ENCODE measurements at regions not wholly inside any gene's neighbourhood (a gene's known extent, or its start where the extent isn't known, plus 50 kb on each side); places are given as distances from the start of the nearest gene placed in this dataset.
"Not testable (repeated sequence)": the region's sequence is repeated elsewhere in the genome, so short reads cannot be mapped to it uniquely, and the experiment has no call there.

DNA sequence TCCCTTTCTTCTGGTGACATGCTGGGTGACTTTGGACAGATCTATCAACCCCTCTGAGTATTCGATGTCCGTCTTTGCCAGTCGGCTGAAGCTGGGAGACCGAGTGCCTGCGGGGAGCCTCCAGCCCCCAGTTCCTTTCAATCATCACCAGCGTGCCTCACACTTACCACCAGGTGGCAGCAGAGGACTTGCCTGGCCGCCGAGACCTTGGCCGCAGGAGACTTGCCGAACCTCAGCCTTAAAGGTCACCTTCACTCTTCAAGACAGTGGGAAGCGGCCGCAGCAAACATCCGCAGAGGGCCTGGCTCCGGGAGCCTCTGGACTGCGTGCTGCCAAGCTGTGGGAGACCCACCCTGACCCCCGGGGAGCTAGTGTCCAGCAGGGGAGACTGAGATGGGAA, 3952.2 kb upstream of the TPTE start:
- CTCF ChIA-PET; H3K27me3 Mint-ChIP-seq (ENCODE audit: unreplicated experiment); H3K9me3 Mint-ChIP-seq (ENCODE audit: low read depth, unreplicated experiment); H3K4me1 Mint-ChIP-seq (ENCODE audit: low read depth, unreplicated experiment); DNase-seq; H3K36me3 Mint-ChIP-seq (ENCODE audit: insufficient read depth, unreplicated experiment); intact Hi-C loops (cut with micrococcal nuclease; ENCODE audit: unreplicated experiment); H3K4me3 Mint-ChIP-seq (ENCODE audit: low read depth, unreplicated experiment); BruUV-seq (replicated peaks); H3K27ac Mint-ChIP-seq (ENCODE audit: unreplicated experiment): not testable (repeated sequence)

DNA sequence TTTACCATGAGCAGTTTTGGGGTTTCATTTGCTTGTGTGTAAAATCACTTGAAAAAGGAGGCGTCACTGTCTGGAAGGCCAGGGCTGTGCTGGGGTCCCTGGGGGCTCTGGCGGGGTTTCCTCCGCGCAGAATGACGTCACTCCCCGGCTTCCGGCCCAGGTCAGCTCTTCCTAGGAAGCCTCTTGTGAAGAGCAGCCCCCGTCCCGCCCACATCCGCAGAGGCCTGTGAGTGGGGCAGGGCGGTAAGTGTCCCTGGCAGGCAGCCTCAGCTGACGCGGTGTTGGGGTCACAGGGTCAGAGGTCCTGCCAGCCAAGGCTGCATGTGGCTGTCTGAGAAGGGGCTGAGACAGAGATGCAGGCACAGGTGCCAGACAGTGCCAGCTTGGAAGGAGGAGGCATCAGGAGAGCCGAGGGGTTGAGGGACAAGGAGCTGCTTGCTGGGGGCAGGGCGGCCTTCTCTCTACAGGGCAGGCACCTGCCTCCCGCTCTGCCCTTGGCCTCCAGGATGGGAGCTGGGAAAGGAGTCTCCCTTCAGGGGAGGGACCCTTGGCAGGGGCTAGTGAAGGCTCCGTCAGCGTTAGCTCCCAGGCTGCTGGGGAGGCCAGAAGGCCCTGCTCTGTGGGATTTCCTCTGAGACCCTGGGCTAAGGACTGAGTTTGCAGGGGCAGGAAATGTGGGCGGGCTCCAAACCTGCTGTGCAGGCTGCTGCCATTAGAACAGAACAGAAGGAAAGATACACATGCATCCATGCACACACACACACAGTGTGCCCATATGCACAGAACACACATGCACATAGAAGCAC, 3951.6 kb upstream of the TPTE start:
- H3K4me1 Mint-ChIP-seq (ENCODE audit: low read depth, unreplicated experiment); H3K27me3 Mint-ChIP-seq (ENCODE audit: unreplicated experiment); H3K27ac Mint-ChIP-seq (ENCODE audit: unreplicated experiment); CTCF ChIA-PET; intact Hi-C loops (cut with micrococcal nuclease; ENCODE audit: unreplicated experiment); H3K9me3 Mint-ChIP-seq (ENCODE audit: low read depth, unreplicated experiment); H3K36me3 Mint-ChIP-seq (ENCODE audit: insufficient read depth, unreplicated experiment); DNase-seq; BruUV-seq (replicated peaks); H3K4me3 Mint-ChIP-seq (ENCODE audit: low read depth, unreplicated experiment): not testable (repeated sequence)

DNA sequence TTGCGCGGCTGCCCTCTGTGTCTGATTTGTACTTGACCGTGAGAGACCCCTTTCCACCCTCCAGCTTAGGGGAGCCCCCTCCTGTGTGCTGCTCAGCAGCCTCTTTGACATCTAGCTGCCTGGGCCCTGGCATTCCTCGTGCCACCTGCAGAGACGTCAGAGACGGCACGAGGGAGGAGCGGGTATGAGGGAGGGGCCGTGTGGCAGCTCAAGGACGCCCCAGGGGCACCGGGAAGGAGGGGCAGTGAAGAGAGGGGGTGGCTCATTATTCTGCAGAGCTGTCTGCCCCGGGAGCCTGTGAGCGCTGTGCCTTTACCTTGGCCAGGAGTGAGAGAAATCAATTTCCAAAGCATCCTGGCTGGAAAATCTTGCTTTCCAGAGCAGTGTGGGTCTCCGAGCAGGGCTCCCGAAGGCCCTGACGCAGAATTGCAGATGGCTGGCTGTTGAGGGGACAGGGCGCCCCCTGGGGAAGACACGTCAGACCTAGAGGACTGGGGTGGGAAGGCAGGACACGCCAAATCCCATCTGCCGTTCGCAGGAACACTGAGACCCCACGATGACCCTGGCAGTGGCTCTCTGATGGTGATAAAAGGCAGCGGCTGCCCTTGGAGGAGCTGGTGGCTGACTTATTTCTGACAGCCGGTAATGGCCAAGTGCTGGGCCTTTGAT, 3950.5 kb upstream of the TPTE start:
- H3K9me3 Mint-ChIP-seq (ENCODE audit: low read depth, unreplicated experiment); CTCF ChIA-PET; DNase-seq; H3K36me3 Mint-ChIP-seq (ENCODE audit: insufficient read depth, unreplicated experiment); H3K27ac Mint-ChIP-seq (ENCODE audit: unreplicated experiment); BruUV-seq (replicated peaks); H3K4me1 Mint-ChIP-seq (ENCODE audit: low read depth, unreplicated experiment); H3K4me3 Mint-ChIP-seq (ENCODE audit: low read depth, unreplicated experiment); intact Hi-C loops (cut with micrococcal nuclease; ENCODE audit: unreplicated experiment); H3K27me3 Mint-ChIP-seq (ENCODE audit: unreplicated experiment): not testable (repeated sequence)

DNA sequence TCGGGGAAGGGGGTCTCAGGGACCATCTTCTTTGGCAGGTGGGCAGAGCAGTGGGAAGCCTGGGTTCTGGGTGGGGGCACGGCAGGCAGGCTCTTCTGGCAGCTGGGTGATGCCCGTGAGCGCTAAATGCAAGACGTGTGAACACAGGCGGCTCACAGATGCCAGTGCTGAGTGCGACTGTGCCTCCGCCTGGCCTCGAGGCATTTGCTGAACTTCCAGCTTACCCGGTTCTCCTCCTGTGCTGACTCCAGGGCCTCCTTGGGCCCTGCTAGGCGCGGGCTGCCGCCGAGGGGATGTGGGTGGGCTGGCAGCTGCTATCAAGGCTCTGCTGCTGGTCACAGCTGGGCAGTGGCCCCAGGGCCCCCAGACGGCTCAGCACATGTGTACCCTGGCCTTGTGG, 3947.8 kb upstream of the TPTE start:
- H3K9me3 Mint-ChIP-seq (ENCODE audit: low read depth, unreplicated experiment); intact Hi-C loops (cut with micrococcal nuclease; ENCODE audit: unreplicated experiment); H3K36me3 Mint-ChIP-seq (ENCODE audit: insufficient read depth, unreplicated experiment); H3K27ac Mint-ChIP-seq (ENCODE audit: unreplicated experiment); H3K4me1 Mint-ChIP-seq (ENCODE audit: low read depth, unreplicated experiment); BruUV-seq (replicated peaks); H3K27me3 Mint-ChIP-seq (ENCODE audit: unreplicated experiment); CTCF ChIA-PET; H3K4me3 Mint-ChIP-seq (ENCODE audit: low read depth, unreplicated experiment); DNase-seq: not testable (repeated sequence)

DNA sequence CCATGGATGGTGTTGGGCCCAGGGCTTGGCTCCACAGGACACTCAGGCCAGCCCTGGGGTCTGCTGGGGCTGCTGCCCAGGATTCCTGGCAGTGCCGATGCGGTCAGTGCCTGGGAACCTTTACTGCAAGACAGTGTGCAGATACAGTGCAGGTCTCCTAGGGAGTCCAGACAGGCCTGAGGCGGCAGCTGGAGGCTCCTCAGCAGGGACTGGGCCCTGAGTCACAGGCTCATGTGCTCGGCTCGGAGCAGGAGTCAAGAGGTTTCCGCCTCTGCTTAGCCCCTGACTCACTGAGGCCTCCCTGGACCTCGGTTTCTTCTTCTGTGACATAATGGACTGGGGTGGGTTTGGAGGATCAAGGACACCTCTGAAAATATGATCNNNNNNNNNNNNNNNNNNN, 3941.6 kb upstream of the TPTE start:
- H3K4me1 Mint-ChIP-seq (ENCODE audit: low read depth, unreplicated experiment); H3K27me3 Mint-ChIP-seq (ENCODE audit: unreplicated experiment); H3K27ac Mint-ChIP-seq (ENCODE audit: unreplicated experiment); intact Hi-C loops (cut with micrococcal nuclease; ENCODE audit: unreplicated experiment); H3K4me3 Mint-ChIP-seq (ENCODE audit: low read depth, unreplicated experiment); H3K36me3 Mint-ChIP-seq (ENCODE audit: insufficient read depth, unreplicated experiment); DNase-seq; BruUV-seq (replicated peaks); H3K9me3 Mint-ChIP-seq (ENCODE audit: low read depth, unreplicated experiment); CTCF ChIA-PET: not testable (repeated sequence)

Measured in Calu3 (cell line).